Stimulated activated CD8-positive, alpha-beta memory T cell treated with anti-CD3 and anti-CD28 coated beads, Interleukin-4, amount 100 ng/mL, for 48 hours (primary cell): ENCODE measurements at regions not wholly inside any gene's neighbourhood (a gene's known extent, or its start where the extent isn't known, plus 50 kb on each side); places are given as distances from the start of the nearest gene placed in this dataset.

Experiments
- DNase-seq: peaks from one replicate; pipeline ENCODE4 v3.0.0-alpha.2; 2020

GRCh38 chr15:98025237-98025636 lies 64.7 kb downstream of the ARRDC4 start:
- no peak for DNase-seq

- no peak for DNase-seq
Observed at GRCh38 chr15:98034731-98035130, 74.2 kb downstream of the ARRDC4 start.

- no peak for DNase-seq
Observed at GRCh38 chr15:98035134-98035533, 74.6 kb downstream of the ARRDC4 start.

GRCh38 chr15:98035577-98036010 lies 75.1 kb downstream of the ARRDC4 start:
- DNase-seq: no peak

GRCh38 chr15:98039596-98039995 lies 79.1 kb downstream of the ARRDC4 start:
- DNase-seq: no peak

GRCh38 chr15:98040146-98040545 lies 79.6 kb downstream of the ARRDC4 start:
- DNase-seq: no peak

GRCh38 chr15:98043160-98044014 lies 82.9 kb downstream of the ARRDC4 start:
- DNase-seq: no peak

- DNase-seq: no peak
Observed at GRCh38 chr15:98051734-98052133, 91.2 kb downstream of the ARRDC4 start.

GRCh38 chr15:98057453-98057852 lies 97.0 kb downstream of the ARRDC4 start:
- DNase-seq: no peak

GRCh38 chr15:98062869-98063268 lies 102.4 kb downstream of the ARRDC4 start:
- DNase-seq: no peak

GRCh38 chr15:98063315-98063714 lies 102.8 kb downstream of the ARRDC4 start:
- DNase-seq: no peak

GRCh38 chr15:98063871-98064270 lies 103.4 kb downstream of the ARRDC4 start:
- DNase-seq: no peak

GRCh38 chr15:98067339-98067738 lies 106.8 kb downstream of the ARRDC4 start:
- no peak for DNase-seq

- DNase-seq: no peak
Observed at GRCh38 chr15:98069256-98069655, 108.8 kb downstream of the ARRDC4 start.

- DNase-seq: no peak
Observed at GRCh38 chr15:98070137-98070536, 109.6 kb downstream of the ARRDC4 start.

- DNase-seq: no peak
Observed at GRCh38 chr15:98071786-98072185, 111.3 kb downstream of the ARRDC4 start.

- DNase-seq: no peak
Observed at GRCh38 chr15:98075441-98075840, 114.9 kb downstream of the ARRDC4 start.

- DNase-seq: no peak
Observed at GRCh38 chr15:98076021-98076816, 115.7 kb downstream of the ARRDC4 start.

- DNase-seq: no peak
Observed at GRCh38 chr15:98077186-98077585, 116.7 kb downstream of the ARRDC4 start.

- DNase-seq: no peak
Observed at GRCh38 chr15:98080791-98081190, 120.3 kb downstream of the ARRDC4 start.

GRCh38 chr15:98083203-98083910 lies 122.9 kb downstream of the ARRDC4 start:
- no peak for DNase-seq

- no peak for DNase-seq
Observed at GRCh38 chr15:98085003-98085639, 124.6 kb downstream of the ARRDC4 start.
